PC-9 (cell line): ENCODE measurements at regions not wholly inside any gene's neighbourhood (a gene's known extent, or its start where the extent isn't known, plus 50 kb on each side); places are given as distances from the start of the nearest gene placed in this dataset.
A peak's percentile ranks its signal among the peaks of the same experiment; 100 is the strongest.

ENCODE experiments used
- BruUV-seq: library from RNA; stranded (reverse); fragments of 400-500 nt; replicated peaks from 2 replicates; lab custom pipeline; 2021; lab: Mats Ljungman, UMichigan
- CTCF ChIA-PET: fragments of 300-600 bp; sonication (Branson Sonifier 250); formaldehyde crosslinking; loops from one replicate; lab custom pipeline; 2022; ENCODE audit warnings: antibody characterized with exemption; lab: Charles Lee
- POLR2A ChIA-PET: fragments of 300-600 bp; sonication (Branson Sonifier 250); formaldehyde crosslinking; loops from one replicate; lab custom pipeline; 2022; ENCODE audit warnings: antibody characterized with exemption; ENCODE audit not compliant: unreplicated experiment; lab: Charles Lee
- DNase-seq, 2 experiments: peaks; one replicate each; pipeline versions ENCODE4 v3.0.0 to v3.0.0-alpha.2; 2015 to 2022; ENCODE audit warnings: mixed read lengths in 1 of 2
- H2AFZ ChIP-seq: fragments of 200-600 bp; sonication (generic); 2 replicates; pipeline ENCODE4 v1.8.1; 2017; ENCODE audit warnings: antibody characterized with exemption
- H3F3A ChIP-seq: fragments of 200-600 bp; sonication (generic); 2 replicates; pipeline ENCODE4 v1.8.1; 2017; ENCODE audit warnings: antibody characterized with exemption, mild to moderate bottlenecking, low read depth; ENCODE audit not compliant: insufficient read depth
- H3K27ac ChIP-seq: fragments of 200-600 bp; sonication (generic); 2 replicates; pipeline ENCODE4 v1.6.1; 2016; ENCODE audit warnings: mixed run types
- H3K27me3 ChIP-seq: fragments of 200-600 bp; sonication (generic); 2 replicates; pipeline ENCODE4 v1.6.1; 2016; ENCODE audit warnings: low read depth, mixed run types; ENCODE audit not compliant: insufficient read depth
- H3K36me3 ChIP-seq: fragments of 200-600 bp; sonication (generic); 2 replicates; pipeline ENCODE4 v1.6.1; 2016; ENCODE audit warnings: low read depth, mixed run types
- H3K4me1 ChIP-seq: fragments of 200-600 bp; sonication (generic); replicated peaks from 2 replicates; pipeline ENCODE4 v1.6.1; 2016; ENCODE audit warnings: mixed run types; ENCODE audit not compliant: insufficient read depth
- H3K4me2 ChIP-seq: fragments of 200-600 bp; sonication (generic); 2 replicates; pipeline ENCODE4 v1.6.1; 2017; ENCODE audit warnings: mixed run types
- H3K4me3 ChIP-seq: fragments of 200-600 bp; sonication (generic); 2 replicates; pipeline ENCODE4 v1.6.1; 2016; ENCODE audit warnings: mixed run types
- H3K79me2 ChIP-seq: fragments of 200-600 bp; sonication (generic); 2 replicates; pipeline ENCODE4 v1.6.1; 2017; ENCODE audit warnings: low read depth, mixed run types
- H3K9me2 ChIP-seq: fragments of 200-600 bp; sonication (generic); 2 replicates; pipeline ENCODE4 v1.8.1; 2017; ENCODE audit warnings: mild to moderate bottlenecking; ENCODE audit not compliant: insufficient read depth
- H3K9me3 ChIP-seq: fragments of 200-600 bp; sonication (generic); 2 replicates; pipeline ENCODE4 v1.8.1; 2016; ENCODE audit warnings: low read depth; ENCODE audit not compliant: insufficient read depth
- H4K20me1 ChIP-seq: fragments of 200-600 bp; sonication (generic); 2 replicates; pipeline ENCODE4 v1.8.1; 2017; ENCODE audit not compliant: insufficient read depth
- EZH2 ChIP-seq: fragments of 200-600 bp; sonication (generic); IDR thresholded peaks from 2 replicates; pipeline ENCODE4 v1.8.0; 2017; ENCODE audit warnings: antibody characterized with exemption, low read depth
- intact Hi-C: fragments of 100-400 bp; cut with micrococcal nuclease; formaldehyde crosslinking; loops from one replicate; pipeline ENCODE4 v1.10.0; 2022; ENCODE audit not compliant: unreplicated experiment
- TF ChIP-seq, protein P1 (sequence below): fragments of 200-600 bp; sonication (generic); conservative IDR thresholded peaks from 2 replicates; pipeline ENCODE4 v1.6.1; 2017; ENCODE audit warnings: mixed run types, antibody characterized with exemption, mild to moderate bottlenecking, moderate library complexity

DNA sequence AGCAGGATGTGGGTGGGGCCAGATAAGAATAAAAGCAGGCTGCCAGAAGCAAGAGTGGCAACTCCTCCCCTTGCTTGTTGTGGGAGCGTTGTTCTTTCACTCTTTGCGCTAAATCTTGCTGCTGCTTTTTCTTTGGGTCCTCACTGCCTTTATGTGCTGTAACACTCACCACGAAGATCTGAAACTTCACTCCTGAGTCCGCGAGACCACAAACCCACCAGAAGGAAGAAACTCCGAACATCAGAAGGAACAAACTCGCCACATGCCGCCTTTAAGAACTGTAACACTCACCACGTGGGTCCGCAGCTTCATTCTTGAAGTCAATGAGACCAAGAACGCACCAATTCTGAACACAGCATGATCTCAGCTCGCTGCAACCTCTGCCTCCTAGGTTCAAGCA is 72.9 kb downstream of the IL12A start:
- H3K27ac ChIP-seq: no peak overlapping the region
- no peaks in the 10 kb centered on the region for H3K27me3 ChIP-seq
- no peak overlapping the region for H3K4me3 ChIP-seq
- H3K9me3 ChIP-seq: no peaks in the 10 kb centered on the region
- H3K36me3 ChIP-seq: no peaks in the 10 kb centered on the region
- POLR2A ChIA-PET: no interaction called here
- peak in 1 of 2 experiments; percentile 18 for DNase-seq
- no peak overlapping the region for H2AFZ ChIP-seq
- CTCF ChIA-PET: no interaction called here
- no peaks in the 10 kb centered on the region for H3K79me2 ChIP-seq
- no peaks in the 10 kb centered on the region for H3F3A ChIP-seq
- BruUV-seq: no TSS peak
- H3K4me2 ChIP-seq: no peak overlapping the region
- H4K20me1 ChIP-seq: no peaks in the 10 kb centered on the region
- intact Hi-C loops: no loop called here
- H3K9me2 ChIP-seq: no peaks in the 10 kb centered on the region
- TF ChIP-seq, protein P1, sequence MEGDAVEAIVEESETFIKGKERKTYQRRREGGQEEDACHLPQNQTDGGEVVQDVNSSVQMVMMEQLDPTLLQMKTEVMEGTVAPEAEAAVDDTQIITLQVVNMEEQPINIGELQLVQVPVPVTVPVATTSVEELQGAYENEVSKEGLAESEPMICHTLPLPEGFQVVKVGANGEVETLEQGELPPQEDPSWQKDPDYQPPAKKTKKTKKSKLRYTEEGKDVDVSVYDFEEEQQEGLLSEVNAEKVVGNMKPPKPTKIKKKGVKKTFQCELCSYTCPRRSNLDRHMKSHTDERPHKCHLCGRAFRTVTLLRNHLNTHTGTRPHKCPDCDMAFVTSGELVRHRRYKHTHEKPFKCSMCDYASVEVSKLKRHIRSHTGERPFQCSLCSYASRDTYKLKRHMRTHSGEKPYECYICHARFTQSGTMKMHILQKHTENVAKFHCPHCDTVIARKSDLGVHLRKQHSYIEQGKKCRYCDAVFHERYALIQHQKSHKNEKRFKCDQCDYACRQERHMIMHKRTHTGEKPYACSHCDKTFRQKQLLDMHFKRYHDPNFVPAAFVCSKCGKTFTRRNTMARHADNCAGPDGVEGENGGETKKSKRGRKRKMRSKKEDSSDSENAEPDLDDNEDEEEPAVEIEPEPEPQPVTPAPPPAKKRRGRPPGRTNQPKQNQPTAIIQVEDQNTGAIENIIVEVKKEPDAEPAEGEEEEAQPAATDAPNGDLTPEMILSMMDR: no peak
- no peak for TF ChIP-seq EZH2
- no peaks in the 10 kb centered on the region for H3K4me1 ChIP-seq

DNA sequence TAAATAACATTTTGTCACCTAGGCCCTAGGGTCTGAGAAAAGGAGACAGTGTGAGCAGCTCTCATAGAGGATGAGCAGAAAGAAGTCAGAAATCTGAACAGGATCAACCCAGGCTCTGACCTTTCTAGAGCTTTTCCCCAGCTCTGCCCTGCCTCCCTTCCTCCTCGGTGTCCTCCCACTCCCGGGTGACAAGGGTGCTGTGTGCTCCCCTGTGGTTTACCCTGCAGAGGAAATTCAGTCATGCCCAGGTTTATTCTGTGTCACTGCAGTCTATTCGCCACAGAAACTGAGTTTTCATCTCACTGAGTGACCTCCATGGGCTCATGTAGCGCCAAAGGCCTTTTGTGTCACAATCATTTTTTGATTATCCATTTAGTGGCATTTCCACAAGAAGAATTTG is 76.6 kb downstream of the IL12A start:
- no peak overlapping the region for H3K27ac ChIP-seq
- no peaks in the 10 kb centered on the region for H3F3A ChIP-seq
- ChIA-PET POLR2A (no interaction called here), CTCF (no interaction called here)
- TF ChIP-seq, protein P1: no peak
- TF ChIP-seq EZH2: no peak
- H3K79me2 ChIP-seq: no peaks in the 10 kb centered on the region
- peak in 1 of 2 experiments; percentile 5 for DNase-seq
- H3K27me3 ChIP-seq: no peaks in the 10 kb centered on the region
- H3K4me3 ChIP-seq: no peak overlapping the region
- H3K9me2 ChIP-seq: no peaks in the 10 kb centered on the region
- H3K9me3 ChIP-seq: no peaks in the 10 kb centered on the region
- no peak overlapping the region for H3K4me2 ChIP-seq
- BruUV-seq: no TSS peak
- no peaks in the 10 kb centered on the region for H4K20me1 ChIP-seq
- no peaks in the 10 kb centered on the region for H3K36me3 ChIP-seq
- H2AFZ ChIP-seq: no peak overlapping the region
- intact Hi-C loops: no loop called here
- no peaks in the 10 kb centered on the region for H3K4me1 ChIP-seq

DNA sequence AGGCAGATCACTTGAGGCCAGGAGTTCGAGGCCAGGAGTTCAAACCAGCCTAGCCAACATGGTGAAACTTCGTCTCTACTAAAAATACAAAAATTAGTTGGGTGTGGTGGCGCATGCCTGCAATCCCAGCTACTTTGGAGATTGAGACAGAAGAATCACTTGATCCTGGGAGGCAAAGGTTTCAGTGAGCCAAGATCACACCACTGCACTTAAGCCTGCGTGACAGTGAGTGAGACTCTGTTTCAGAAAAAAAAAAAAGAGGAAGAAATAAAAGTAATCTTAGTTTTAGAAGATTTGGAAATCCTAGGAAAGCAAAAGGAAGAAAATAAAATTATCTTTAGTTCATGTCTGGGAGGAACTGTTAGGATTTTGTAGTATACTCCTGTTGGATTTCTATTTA is 77.2 kb downstream of the IL12A start:
- peak in 1 of 2 experiments; percentile 8 for DNase-seq
- Histone ChIP-seq H3K4me2 (no peak overlapping the region), H3K4me1 (no peaks in the 10 kb centered on the region), H3K9me3 (no peaks in the 10 kb centered on the region), H3K27me3 (no peaks in the 10 kb centered on the region), H4K20me1 (no peaks in the 10 kb centered on the region), H3K27ac (no peak overlapping the region), H3K9me2 (no peaks in the 10 kb centered on the region), H3K4me3 (no peak overlapping the region), H3F3A (no peaks in the 10 kb centered on the region), H3K79me2 (no peaks in the 10 kb centered on the region), H2AFZ (no peak overlapping the region), H3K36me3 (no peaks in the 10 kb centered on the region)
- intact Hi-C loops: no loop called here
- POLR2A ChIA-PET: no interaction called here
- CTCF ChIA-PET: no interaction called here
- BruUV-seq: no TSS peak
- no peak for TF ChIP-seq EZH2
- TF ChIP-seq, protein P1: no peak
